GM23338 (cell line): ENCODE measurements at regions not wholly inside any gene's neighbourhood (a gene's known extent, or its start where the extent isn't known, plus 50 kb on each side); places are given as distances from the start of the nearest gene placed in this dataset.

Source experiments
- CREB1 ChIP-seq: fragments of 250-450 bp; sonication (Bioruptor Pico); IDR thresholded peaks from 2 replicates; pipeline ENCODE4 v1.5.0; 2020; ENCODE audit warnings: low read depth, mild to moderate bottlenecking, moderate library complexity
- CTCF ChIP-seq, 2 experiments: fragments of 200-600 bp in 1 of 2; sonication (generic) in 1 of 2; conservative IDR thresholded peaks; 2 replicates each; pipeline versions ENCODE4 v1.5.1 to v1.6.1; 2016 to 2017; ENCODE audit warnings: antibody characterized with exemption in 2 of 2, low read depth in 2 of 2, mild to moderate bottlenecking in 2 of 2, moderate library complexity in 1 of 2
- EZH2 ChIP-seq: fragments of 200-600 bp; sonication (generic); IDR thresholded peaks from one replicate; pipeline ENCODE4 v1.8.0; 2017; ENCODE audit warnings: antibody characterized with exemption, mild to moderate bottlenecking, low read depth; ENCODE audit not compliant: unreplicated experiment
- EZH2phosphoT487 ChIP-seq: fragments of 200-600 bp; sonication (generic); IDR thresholded peaks from one replicate; pipeline ENCODE4 v1.8.1; 2018; ENCODE audit warnings: antibody characterized with exemption; ENCODE audit not compliant: unreplicated experiment
- JUNB ChIP-seq: IDR thresholded peaks from one replicate; pipeline ENCODE4 v1.6.1; 2016; ENCODE audit warnings: antibody characterized with exemption; ENCODE audit not compliant: unreplicated experiment
- NANOG ChIP-seq: IDR thresholded peaks from 2 replicates; pipeline ENCODE4 v1.6.1; 2016; ENCODE audit warnings: antibody characterized with exemption, borderline replicate concordance
- POLR2AphosphoS5 ChIP-seq: IDR thresholded peaks from 2 replicates; pipeline ENCODE4 v1.6.1; 2016; ENCODE audit warnings: antibody characterized with exemption, low read depth
- STAT1 ChIP-seq: IDR thresholded peaks from one replicate; pipeline ENCODE4 v1.6.1; 2016; ENCODE audit warnings: antibody characterized with exemption; ENCODE audit not compliant: unreplicated experiment
- ZNF331 ChIP-seq: fragments of 250-450 bp; sonication (Bioruptor Pico); IDR thresholded peaks from 2 replicates; pipeline ENCODE4 v1.5.0; 2020; ENCODE audit warnings: low read depth, mild to moderate bottlenecking, moderate library complexity
- ZNF462 ChIP-seq: fragments of 250-450 bp; sonication (Bioruptor Pico); IDR thresholded peaks from 2 replicates; pipeline ENCODE4 v1.5.0; 2020; ENCODE audit warnings: mild to moderate bottlenecking, moderate library complexity
- TF ChIP-seq, protein P1 (sequence below): IDR thresholded peaks from one replicate; pipeline ENCODE4 v1.6.1; 2018; ENCODE audit warnings: antibody characterized with exemption; ENCODE audit not compliant: unreplicated experiment
- TF ChIP-seq, protein P2 (sequence below): IDR thresholded peaks from 2 replicates; pipeline ENCODE4 v1.6.1; 2016; ENCODE audit warnings: antibody characterized with exemption

DNA sequence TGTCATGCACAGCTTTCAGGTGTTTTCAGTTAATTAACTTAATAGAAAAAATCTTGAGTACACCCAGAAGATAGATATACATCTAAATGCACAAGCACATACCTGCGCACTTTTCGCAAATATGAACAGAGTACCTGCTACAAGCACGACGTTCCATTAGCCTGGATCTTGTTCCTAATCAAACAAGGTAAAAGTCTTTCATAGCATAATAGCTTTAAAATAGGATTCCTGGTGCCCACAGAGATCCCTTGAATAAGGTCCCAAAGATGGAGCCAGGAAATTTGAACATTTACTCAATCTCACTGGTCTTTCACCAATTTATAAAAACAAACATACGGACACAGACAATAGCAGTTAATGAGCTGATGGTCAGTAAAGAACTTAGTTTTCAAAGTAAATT is 689.8 kb upstream of the CHORDC1 start:
- TF ChIP-seq CTCF (conservative IDR thresholded peaks at IDR 0.05; ENCODE audit: low read depth in 2 of 2) (no peak), EZH2 (no peak), STAT1 (no peak), CREB1 (CRISPR knock-in tag) (no peak), POLR2AphosphoS5 (no peak), EZH2phosphoT487 (no peak), JUNB (no peak), ZNF331 (CRISPR knock-in tag) (no peak), NANOG (no peak), ZNF462 (no peak)
- TF ChIP-seq, protein P1, sequence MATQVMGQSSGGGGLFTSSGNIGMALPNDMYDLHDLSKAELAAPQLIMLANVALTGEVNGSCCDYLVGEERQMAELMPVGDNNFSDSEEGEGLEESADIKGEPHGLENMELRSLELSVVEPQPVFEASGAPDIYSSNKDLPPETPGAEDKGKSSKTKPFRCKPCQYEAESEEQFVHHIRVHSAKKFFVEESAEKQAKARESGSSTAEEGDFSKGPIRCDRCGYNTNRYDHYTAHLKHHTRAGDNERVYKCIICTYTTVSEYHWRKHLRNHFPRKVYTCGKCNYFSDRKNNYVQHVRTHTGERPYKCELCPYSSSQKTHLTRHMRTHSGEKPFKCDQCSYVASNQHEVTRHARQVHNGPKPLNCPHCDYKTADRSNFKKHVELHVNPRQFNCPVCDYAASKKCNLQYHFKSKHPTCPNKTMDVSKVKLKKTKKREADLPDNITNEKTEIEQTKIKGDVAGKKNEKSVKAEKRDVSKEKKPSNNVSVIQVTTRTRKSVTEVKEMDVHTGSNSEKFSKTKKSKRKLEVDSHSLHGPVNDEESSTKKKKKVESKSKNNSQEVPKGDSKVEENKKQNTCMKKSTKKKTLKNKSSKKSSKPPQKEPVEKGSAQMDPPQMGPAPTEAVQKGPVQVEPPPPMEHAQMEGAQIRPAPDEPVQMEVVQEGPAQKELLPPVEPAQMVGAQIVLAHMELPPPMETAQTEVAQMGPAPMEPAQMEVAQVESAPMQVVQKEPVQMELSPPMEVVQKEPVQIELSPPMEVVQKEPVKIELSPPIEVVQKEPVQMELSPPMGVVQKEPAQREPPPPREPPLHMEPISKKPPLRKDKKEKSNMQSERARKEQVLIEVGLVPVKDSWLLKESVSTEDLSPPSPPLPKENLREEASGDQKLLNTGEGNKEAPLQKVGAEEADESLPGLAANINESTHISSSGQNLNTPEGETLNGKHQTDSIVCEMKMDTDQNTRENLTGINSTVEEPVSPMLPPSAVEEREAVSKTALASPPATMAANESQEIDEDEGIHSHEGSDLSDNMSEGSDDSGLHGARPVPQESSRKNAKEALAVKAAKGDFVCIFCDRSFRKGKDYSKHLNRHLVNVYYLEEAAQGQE = no peak
- TF ChIP-seq, protein P2, sequence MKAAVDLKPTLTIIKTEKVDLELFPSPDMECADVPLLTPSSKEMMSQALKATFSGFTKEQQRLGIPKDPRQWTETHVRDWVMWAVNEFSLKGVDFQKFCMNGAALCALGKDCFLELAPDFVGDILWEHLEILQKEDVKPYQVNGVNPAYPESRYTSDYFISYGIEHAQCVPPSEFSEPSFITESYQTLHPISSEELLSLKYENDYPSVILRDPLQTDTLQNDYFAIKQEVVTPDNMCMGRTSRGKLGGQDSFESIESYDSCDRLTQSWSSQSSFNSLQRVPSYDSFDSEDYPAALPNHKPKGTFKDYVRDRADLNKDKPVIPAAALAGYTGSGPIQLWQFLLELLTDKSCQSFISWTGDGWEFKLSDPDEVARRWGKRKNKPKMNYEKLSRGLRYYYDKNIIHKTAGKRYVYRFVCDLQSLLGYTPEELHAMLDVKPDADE = no peak
